Activated naive CD4-positive, alpha-beta T cell treated with anti-CD3 and anti-CD28 coated beads, Interleukin-2, amount 10 ng/mL, durations not matched to agents 7 days and 5 days (primary cell): ENCODE measurements at regions not wholly inside any gene's neighbourhood (a gene's known extent, or its start where the extent isn't known, plus 50 kb on each side); places are given as distances from the start of the nearest gene placed in this dataset.
"Not testable (repeated sequence)": the region's sequence is repeated elsewhere in the genome, so short reads cannot be mapped to it uniquely, and the experiment has no call there.

Source experiments
- CTCF ChIA-PET: fragments of 350-600 bp; sonication (Branson Sonifier 250); formaldehyde crosslinking; loops from one replicate; lab custom pipeline; 2021; ENCODE audit warnings: antibody characterized with exemption; lab: Charles Lee
- DNase-seq: peaks from one replicate; pipeline ENCODE4 v3.0.0-alpha.2; 2020
- H3K27ac Mint-ChIP-seq: one replicate; pipeline ENCODE4 v1.8.0; 2021; ENCODE audit warnings: mild to moderate bottlenecking, moderate library complexity, mixed read lengths
- H3K27me3 Mint-ChIP-seq: one replicate; pipeline ENCODE4 v1.8.0; 2021; ENCODE audit warnings: mild to moderate bottlenecking, mixed read lengths
- H3K36me3 Mint-ChIP-seq: one replicate; pipeline ENCODE4 v1.8.0; 2021; ENCODE audit warnings: mixed read lengths
- H3K4me1 Mint-ChIP-seq: one replicate; pipeline ENCODE4 v1.8.0; 2021; ENCODE audit warnings: mixed read lengths
- H3K4me3 Mint-ChIP-seq: one replicate; pipeline ENCODE4 v1.8.0; 2021; ENCODE audit warnings: mild to moderate bottlenecking, moderate library complexity, mixed read lengths
- H3K9me3 Mint-ChIP-seq: one replicate; pipeline ENCODE4 v1.8.0; 2021; ENCODE audit warnings: mixed read lengths

DNA sequence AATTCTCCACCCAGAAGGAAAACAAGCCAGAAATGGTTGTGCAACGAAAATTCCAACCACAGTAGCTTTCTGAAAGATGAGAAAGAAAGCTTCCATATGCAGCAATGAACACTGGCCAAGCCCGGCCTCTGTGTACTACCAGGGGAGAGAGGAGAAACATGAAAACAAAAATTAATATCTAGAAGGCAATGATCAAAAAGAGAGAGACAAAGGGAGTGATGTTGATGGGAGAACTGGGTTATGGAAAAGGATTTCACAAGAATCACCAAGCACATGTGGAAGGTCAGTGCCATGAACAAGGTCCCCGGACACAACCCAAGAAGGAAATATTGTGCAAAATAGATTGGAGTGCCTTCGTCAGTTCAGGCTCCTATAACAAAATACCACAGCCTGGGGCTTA lies 217.4 kb downstream of the NPIPA8 start:
- H3K27ac Mint-ChIP-seq, H3K9me3 Mint-ChIP-seq, H3K4me1 Mint-ChIP-seq: not testable (repeated sequence)

DNA sequence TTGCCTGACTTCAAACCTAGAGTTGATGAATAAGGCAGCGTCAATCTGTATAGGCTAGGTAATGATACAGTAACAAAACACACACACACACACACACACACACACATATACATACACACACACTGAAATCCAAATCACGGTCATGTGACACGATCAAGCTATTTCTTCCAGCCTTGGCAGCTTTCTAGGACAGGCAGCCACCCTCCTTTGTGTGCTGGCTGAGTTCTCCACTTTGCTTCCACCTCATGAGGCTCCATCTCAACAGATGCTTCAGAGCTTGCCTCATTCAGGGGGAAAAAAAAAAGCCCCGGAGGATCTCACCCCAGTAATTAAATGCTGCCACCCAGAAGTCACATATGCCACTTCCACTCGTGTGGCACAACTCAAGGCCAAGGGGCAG lies 217.9 kb downstream of the NPIPA8 start:
- H3K27me3 Mint-ChIP-seq, H3K36me3 Mint-ChIP-seq, DNase-seq, H3K4me3 Mint-ChIP-seq, H3K4me1 Mint-ChIP-seq, H3K9me3 Mint-ChIP-seq, CTCF ChIA-PET, H3K27ac Mint-ChIP-seq: not testable (repeated sequence)

More for the DNA sequence above, 217.4 kb downstream of the NPIPA8 start:
- H3K27me3 Mint-ChIP-seq, H3K36me3 Mint-ChIP-seq, DNase-seq, H3K4me3 Mint-ChIP-seq, CTCF ChIA-PET: not testable (repeated sequence)

DNA sequence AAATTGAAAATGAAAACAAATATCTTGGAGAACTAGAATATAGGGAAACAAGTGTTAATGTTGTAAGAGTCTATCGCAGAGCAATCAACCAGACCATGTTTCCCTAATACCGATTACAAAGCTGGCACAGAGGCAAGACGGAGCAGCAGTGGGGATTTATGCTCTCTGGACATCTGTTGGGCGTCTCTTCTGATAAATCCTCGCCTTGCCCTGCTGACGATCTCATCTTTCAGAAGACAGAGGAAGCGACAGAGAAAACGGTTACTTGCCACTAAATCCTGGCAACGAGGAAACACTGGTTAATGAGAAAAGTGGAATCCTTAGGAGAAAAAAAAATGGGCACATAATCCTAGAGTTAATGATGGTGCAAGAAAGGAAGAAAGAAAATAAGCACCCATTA lies 218.5 kb downstream of the NPIPA8 start:
- H3K27me3 Mint-ChIP-seq, H3K27ac Mint-ChIP-seq, H3K4me1 Mint-ChIP-seq, H3K36me3 Mint-ChIP-seq, H3K9me3 Mint-ChIP-seq, CTCF ChIA-PET, DNase-seq, H3K4me3 Mint-ChIP-seq: not testable (repeated sequence)

DNA sequence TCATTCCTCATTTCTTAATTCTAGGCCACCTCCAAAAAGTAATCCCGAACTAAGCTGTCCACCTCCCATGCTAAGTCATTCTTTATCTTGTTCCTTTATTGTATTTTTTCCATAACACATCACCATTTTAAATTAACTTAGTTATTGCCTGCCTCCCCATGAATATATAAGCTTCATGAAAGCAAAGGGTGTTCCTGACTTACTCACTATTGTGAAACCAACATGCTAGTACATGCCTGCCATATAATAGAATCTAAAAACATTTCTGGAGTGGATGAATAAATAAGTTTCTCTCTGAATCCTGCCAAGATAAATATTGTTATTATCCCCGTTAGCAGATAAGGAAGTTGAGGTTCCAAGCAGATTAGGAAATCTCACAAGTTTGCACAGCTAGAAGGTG lies 232.1 kb downstream of the NPIPA8 start:
- DNase-seq, CTCF ChIA-PET, H3K36me3 Mint-ChIP-seq, H3K27me3 Mint-ChIP-seq, H3K9me3 Mint-ChIP-seq, H3K4me3 Mint-ChIP-seq, H3K27ac Mint-ChIP-seq, H3K4me1 Mint-ChIP-seq: not testable (repeated sequence)

DNA sequence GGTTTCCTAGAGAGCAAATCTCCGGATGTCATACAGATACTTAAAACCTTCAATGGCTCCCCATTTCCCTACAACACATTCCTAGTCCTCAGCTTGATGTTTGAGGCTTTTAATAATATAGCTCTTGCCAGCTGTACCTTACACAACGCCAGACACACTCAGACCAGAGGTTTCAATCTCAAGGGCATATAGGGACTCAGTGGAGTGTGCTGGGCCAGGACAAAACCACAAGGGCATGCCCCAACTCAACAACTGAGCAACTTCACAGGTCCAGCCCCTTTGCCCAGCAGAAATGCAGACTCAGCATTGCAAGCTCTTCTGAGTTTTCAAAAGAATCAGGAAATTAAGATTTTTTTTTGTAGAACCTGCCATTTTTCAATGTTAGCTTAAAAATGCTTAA lies 235.5 kb downstream of the NPIPA8 start:
- DNase-seq, H3K36me3 Mint-ChIP-seq, H3K4me3 Mint-ChIP-seq, H3K27me3 Mint-ChIP-seq, H3K27ac Mint-ChIP-seq, H3K9me3 Mint-ChIP-seq, CTCF ChIA-PET, H3K4me1 Mint-ChIP-seq: not testable (repeated sequence)

DNA sequence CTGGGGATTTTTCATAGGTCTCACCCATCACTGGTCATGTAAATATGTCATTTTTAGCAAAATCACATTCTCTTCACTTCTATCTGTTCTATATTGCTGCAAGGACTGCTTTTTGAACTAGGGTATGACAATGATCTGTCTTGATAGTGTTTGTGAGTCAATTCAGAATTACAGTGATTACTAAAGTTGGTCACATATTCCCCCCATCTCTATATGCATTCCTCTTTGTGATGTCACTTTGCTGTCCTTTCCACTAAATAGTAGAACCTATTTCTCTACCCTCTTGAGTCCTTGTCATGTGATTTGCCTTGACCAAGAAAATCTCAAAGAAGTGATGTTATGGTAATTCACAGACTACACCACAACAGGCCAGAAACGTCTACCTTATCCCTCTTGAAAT lies 243.9 kb downstream of the NPIPA8 start:
- H3K4me1 Mint-ChIP-seq, H3K9me3 Mint-ChIP-seq, CTCF ChIA-PET, H3K27ac Mint-ChIP-seq, H3K36me3 Mint-ChIP-seq, H3K4me3 Mint-ChIP-seq, H3K27me3 Mint-ChIP-seq, DNase-seq: not testable (repeated sequence)

DNA sequence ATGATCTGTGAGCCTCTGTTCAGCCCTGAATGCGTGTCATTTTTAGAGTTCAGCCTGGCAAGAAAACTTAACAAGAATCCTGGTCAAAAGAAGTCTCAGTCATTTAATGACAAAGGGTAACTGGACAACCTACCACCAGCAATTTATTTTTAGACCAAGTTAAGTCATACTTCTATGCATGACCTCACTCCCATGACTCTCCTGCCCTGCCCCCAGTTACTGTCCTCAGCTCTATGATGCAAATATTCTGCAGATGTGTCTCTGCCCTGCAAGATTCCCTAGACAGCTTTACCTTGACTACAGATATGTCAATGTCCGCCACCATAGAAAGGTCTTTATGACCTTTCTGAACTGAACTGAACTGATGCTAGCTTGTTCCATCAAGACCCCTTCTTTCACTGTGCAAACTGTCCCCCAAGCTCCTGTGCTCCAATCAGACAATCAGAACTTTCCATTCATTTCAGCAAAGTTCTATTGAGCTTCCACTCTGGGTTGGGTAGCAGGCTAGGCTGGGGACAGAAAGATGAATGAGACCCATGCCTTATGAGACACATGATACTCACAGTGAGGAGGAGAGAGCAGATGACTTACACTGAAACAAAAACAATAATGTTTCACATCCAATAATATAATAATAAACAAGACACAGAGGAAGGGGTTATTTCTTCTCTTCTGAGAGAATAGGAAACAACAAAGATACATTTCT lies 255.7 kb downstream of the NPIPA8 start:
- H3K4me1 Mint-ChIP-seq, H3K27ac Mint-ChIP-seq, CTCF ChIA-PET, H3K27me3 Mint-ChIP-seq, DNase-seq, H3K9me3 Mint-ChIP-seq, H3K4me3 Mint-ChIP-seq, H3K36me3 Mint-ChIP-seq: not testable (repeated sequence)

DNA sequence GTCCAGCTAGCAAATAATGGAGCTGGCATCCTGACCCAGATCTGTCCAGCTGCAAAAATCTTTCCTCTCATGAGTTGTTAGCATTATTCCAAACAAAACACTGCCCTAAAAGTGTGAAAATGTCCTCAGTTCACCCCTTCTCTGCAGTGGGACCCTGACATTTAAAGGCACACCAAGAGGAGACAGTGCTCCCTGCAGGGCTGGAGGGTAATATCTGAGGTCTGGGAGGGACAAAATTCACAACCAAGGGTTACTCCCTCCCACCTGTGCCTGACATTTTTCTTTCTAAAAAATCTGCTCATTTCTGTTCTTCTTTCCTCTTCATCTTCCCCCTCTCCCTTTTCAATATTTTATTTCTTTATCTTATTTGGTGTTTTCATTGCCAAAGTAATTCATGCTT lies 258.6 kb downstream of the NPIPA8 start:
- H3K27me3 Mint-ChIP-seq, H3K4me1 Mint-ChIP-seq, H3K27ac Mint-ChIP-seq, H3K4me3 Mint-ChIP-seq, H3K36me3 Mint-ChIP-seq, CTCF ChIA-PET, DNase-seq, H3K9me3 Mint-ChIP-seq: not testable (repeated sequence)

DNA sequence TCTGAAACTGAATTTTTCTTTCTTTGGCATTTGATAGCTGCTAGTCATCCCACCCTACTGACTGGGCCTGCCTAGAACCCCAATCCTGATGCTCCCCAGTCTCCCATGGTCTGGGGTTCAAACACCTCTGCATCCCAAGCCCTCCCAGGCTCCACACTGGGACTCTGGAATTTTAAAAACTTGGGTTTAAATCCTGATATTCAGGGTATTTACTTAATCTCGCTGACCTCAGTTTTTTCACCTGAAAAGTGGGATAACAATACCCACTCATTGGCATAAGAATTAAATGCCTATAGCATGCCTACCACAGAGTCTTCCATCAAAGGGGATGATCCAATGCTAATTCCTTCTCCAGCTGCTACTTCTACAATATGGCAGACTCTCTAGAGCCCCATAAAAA lies 264.4 kb downstream of the NPIPA8 start:
- Mint-ChIP-seq H3K27me3 (no peaks in the 10 kb centered on the region), H3K27ac (no peak overlapping the region), H3K4me3 (no peak overlapping the region), H3K4me1 (no peaks in the 10 kb centered on the region), H3K9me3 (peaks cover 3% of the 10 kb centered on the region), H3K36me3 (no peaks in the 10 kb centered on the region)
- no peak for DNase-seq
- CTCF ChIA-PET: no interaction called here

DNA sequence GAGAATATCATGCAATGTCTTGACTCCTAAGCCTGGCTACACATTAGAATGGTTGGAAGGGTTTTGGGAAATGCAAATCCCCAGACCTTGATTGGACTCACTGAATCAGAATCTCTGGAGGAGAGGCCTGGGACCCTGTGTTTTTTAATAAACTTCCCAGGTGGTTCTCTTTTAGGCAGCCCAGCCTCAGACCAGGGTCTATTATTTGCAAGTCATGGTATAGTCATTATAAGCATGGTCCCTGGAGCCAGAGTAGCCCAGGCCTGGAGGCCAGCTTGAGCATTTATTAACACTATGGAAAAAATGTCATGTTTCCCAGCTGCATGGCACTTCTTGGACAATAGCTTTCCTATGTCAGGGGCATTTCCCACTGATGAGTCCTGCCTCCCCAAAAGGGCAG lies 266.9 kb downstream of the NPIPA8 start:
- CTCF ChIA-PET: no interaction called here
- H3K4me1 Mint-ChIP-seq: no peaks in the 10 kb centered on the region
- H3K27ac Mint-ChIP-seq: no peak overlapping the region
- peaks cover 3% of the 10 kb centered on the region for H3K9me3 Mint-ChIP-seq
- no peaks in the 10 kb centered on the region for H3K27me3 Mint-ChIP-seq
- no peaks in the 10 kb centered on the region for H3K36me3 Mint-ChIP-seq
- no peak for DNase-seq
- no peak overlapping the region for H3K4me3 Mint-ChIP-seq

DNA sequence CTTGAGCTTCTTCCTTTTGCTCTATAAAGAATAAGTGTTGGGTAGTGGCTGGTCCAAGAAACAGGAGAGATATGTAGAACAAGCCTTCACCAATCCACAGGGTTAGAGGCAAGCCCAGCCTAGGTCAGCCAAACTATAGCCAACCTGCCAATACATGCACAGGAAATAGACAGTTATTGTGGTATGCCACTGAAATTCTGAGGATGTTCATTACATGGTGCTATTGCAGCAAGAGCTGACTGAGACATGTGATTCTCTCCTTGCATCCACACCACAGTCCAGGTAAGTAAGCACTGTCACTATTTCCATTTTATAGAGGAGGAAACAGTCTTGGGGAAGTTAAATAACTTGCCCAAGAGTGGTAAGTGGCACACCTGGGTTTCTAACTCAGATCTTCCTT lies 268.1 kb downstream of the NPIPA8 start:
- no peak for DNase-seq
- Mint-ChIP-seq H3K4me1 (no peaks in the 10 kb centered on the region), H3K36me3 (no peaks in the 10 kb centered on the region), H3K27ac (no peak overlapping the region), H3K27me3 (no peaks in the 10 kb centered on the region), H3K9me3 (peaks cover 3% of the 10 kb centered on the region), H3K4me3 (no peak overlapping the region)
- CTCF ChIA-PET: no interaction called here

DNA sequence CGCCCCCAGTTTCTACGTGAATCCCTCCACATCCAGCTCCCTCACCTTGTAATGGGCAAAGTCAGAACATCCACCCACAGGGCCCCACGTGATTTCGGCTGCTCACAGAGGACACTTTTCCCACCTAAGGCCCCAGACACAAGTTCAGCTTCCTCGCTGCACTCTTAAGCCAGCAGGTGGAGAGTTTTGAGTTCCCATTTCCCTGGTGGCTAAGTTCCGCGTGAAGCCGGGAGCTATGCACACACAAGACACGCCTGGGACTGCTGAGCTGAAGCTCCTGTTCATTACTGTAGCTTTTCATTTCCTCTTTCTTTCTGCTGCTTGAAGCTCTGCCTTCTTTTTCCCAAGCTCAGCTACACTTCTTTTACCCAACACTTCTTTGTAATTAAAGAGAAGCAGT lies 273.8 kb downstream of the NPIPA8 start:
- no peaks in the 10 kb centered on the region for H3K36me3 Mint-ChIP-seq
- peaks cover 4% of the 10 kb centered on the region for H3K27me3 Mint-ChIP-seq
- H3K9me3 Mint-ChIP-seq: no peaks in the 10 kb centered on the region
- H3K4me3 Mint-ChIP-seq: no peak overlapping the region
- DNase-seq: no peak
- no peak overlapping the region for H3K27ac Mint-ChIP-seq
- no peaks in the 10 kb centered on the region for H3K4me1 Mint-ChIP-seq
- CTCF ChIA-PET: no interaction called here

DNA sequence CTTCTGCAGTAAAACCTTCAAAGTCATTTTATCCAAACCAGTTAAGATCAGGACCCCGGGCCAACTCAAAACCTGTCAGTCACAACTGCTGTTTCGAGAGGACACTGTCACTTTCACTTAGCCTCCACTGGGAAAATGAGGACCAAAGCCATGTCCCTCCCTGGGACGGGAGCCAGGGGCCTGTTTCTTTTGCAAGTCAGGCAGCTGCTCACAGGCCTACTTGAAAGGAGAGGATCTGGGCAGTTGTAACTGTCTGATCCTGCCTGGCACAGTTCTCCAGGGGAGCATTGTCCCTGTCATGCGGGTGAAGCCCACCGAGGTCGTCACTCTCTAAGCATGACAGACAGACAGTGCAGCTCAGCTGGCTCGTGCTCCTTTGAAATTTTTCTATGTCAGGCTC lies 276.2 kb downstream of the NPIPA8 start:
- Mint-ChIP-seq H3K9me3 (no peaks in the 10 kb centered on the region), H3K27ac (no peak overlapping the region), H3K4me3 (no peak overlapping the region), H3K4me1 (no peaks in the 10 kb centered on the region), H3K27me3 (peaks cover 4% of the 10 kb centered on the region), H3K36me3 (no peaks in the 10 kb centered on the region)
- DNase-seq: no peak
- CTCF ChIA-PET: no interaction called here

DNA sequence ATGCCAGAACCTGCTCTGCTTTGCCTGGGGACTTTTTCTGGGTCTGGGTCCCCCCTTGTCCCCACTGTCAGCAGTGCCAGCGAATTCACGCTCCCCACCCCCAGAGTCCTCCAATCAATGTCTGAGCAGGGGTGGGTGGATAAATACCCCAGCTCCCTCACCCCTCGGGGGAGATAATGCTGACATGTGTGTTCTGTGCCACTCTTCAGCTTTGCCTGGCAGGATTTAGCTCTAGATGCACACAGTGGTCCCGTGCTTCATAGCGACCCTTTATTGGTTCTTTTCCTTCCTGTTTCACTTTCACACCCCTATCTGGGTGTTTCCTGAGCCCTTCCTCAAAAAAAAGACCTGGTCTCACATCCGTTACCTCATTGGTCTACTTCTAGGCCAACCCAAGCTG lies 277.0 kb downstream of the NPIPA8 start:
- H3K9me3 Mint-ChIP-seq: no peaks in the 10 kb centered on the region
- no peaks in the 10 kb centered on the region for H3K36me3 Mint-ChIP-seq
- no peak overlapping the region for H3K4me3 Mint-ChIP-seq
- H3K27me3 Mint-ChIP-seq: peaks cover 4% of the 10 kb centered on the region
- CTCF ChIA-PET: no interaction called here
- H3K27ac Mint-ChIP-seq: no peak overlapping the region
- H3K4me1 Mint-ChIP-seq: no peaks in the 10 kb centered on the region
- DNase-seq: no peak

DNA sequence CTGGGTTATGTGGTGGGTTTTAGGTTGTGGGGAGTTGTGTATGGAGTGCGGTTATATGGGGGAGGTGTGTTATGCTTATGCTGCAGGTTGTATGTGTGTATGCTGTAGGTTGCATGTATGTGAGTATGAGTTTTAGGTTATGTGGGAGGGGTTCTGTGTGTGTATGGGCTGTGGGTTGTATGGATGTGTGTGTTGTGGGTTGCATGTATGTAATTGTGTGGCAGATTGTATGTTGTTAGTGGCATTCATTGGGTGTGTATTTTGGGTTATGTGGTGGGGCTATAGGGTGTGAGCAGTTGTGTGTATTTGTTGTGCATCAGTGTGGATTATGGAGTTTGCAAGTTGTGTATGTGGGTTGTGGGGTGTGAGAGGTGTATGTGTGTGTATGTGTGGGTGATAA lies 277.4 kb downstream of the NPIPA8 start:
- CTCF ChIA-PET: no interaction called here
- Mint-ChIP-seq H3K36me3 (no peaks in the 10 kb centered on the region), H3K4me1 (no peaks in the 10 kb centered on the region), H3K9me3 (no peaks in the 10 kb centered on the region), H3K4me3 (no peak overlapping the region), H3K27me3 (peaks cover 4% of the 10 kb centered on the region), H3K27ac (no peak overlapping the region)
- no peak for DNase-seq

DNA sequence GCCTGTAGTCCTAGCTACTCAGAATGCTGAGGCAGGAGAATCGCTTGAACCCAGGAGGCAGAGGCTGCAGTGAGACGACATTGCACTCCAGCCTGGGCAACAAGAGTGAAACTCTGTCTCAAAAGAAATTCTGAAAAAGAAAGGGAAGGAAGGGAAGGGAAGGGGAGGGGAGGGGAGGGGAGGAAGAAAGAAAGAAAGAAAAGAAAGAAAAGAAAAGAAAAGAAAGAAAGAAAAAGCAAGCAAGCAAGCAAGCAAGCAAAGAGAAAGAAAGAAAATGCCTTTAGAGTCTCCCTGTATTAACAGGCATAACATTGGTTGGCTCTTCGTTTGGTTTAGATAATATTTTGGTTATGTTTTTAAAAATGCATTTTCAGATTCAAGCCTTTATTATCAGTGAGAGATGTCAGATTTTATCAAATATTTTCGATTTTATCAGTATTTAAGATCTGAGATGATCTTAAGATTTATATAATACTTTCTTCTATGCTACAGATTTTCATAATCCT lies 281.1 kb downstream of the NPIPA8 start:
- H3K27me3 Mint-ChIP-seq: no peaks in the 10 kb centered on the region
- H3K4me3 Mint-ChIP-seq: no peak overlapping the region
- CTCF ChIA-PET: no interaction called here

More for the DNA sequence above, 281.1 kb downstream of the NPIPA8 start:
- Mint-ChIP-seq H3K27ac (no peak overlapping the region), H3K36me3 (no peaks in the 10 kb centered on the region), H3K4me1 (no peaks in the 10 kb centered on the region), H3K9me3 (no peaks in the 10 kb centered on the region)
- no peak for DNase-seq
